GM12878 (cell line): ENCODE measurements at regions not wholly inside any gene's neighbourhood (a gene's known extent, or its start where the extent isn't known, plus 50 kb on each side); places are given as distances from the start of the nearest gene placed in this dataset.

Source experiments
- ATAC-seq: fragments of 200-7000 bp; cut with Tn5 transposase; 3 replicates; pipeline ENCODE4 v1.9.1; 2020; ENCODE audit warnings: mild to moderate bottlenecking, moderate library complexity
- BruUV-seq: library from RNA; stranded (reverse); fragments of 400-500 nt; replicated peaks from 2 replicates; lab custom pipeline; 2021; lab: Mats Ljungman, UMichigan
- CTCF ChIA-PET: fragments of 300-600 bp; sonication (Branson Sonifier 250); formaldehyde crosslinking; extraction: SDS; loops from one replicate; lab custom pipeline; 2021; ENCODE audit warnings: inconsistent platforms; lab: Yijun Ruan, JAX
- POLR2A ChIA-PET: fragments of 350-600 bp; formaldehyde crosslinking; extraction: SDS; loops from one replicate; lab custom pipeline; 2021; ENCODE audit warnings: inconsistent platforms; lab: Charles Lee
- RAD21 ChIA-PET: fragments of 300-600 bp; sonication (Branson Sonifier 250); formaldehyde crosslinking; loops from one replicate; lab custom pipeline; 2023; ENCODE audit warnings: antibody characterized with exemption; ENCODE audit not compliant: unreplicated experiment; lab: Charles Lee
- SMC1A ChIA-PET: fragments of 300-600 bp; sonication (Branson Sonifier 250); formaldehyde crosslinking; loops from one replicate; lab custom pipeline; 2023; ENCODE audit not compliant: unreplicated experiment, uncharacterized antibody; lab: Charles Lee
- DNase-seq: peaks from one replicate; pipeline ENCODE4 v3.0.0-alpha.2; 2011; ENCODE audit warnings: low read depth, low spot score
- FAIRE-seq: peaks from 3 replicates; lab custom pipeline; 2011; peaks lifted over from hg19 to GRCh38; lab: Jason Lieb, UNC
- H2AFZ ChIP-seq: 2 replicates; pipeline ENCODE4 v1.6.0; 2011; ENCODE audit warnings: low read depth, low read length, control low read depth; ENCODE audit not compliant: control insufficient read depth
- H3K27ac ChIP-seq: 2 replicates; pipeline ENCODE4 v1.5.1; 2011; ENCODE audit warnings: control low read depth; ENCODE audit not compliant: control insufficient read depth, insufficient read depth
- H3K27me3 ChIP-seq, 2 experiments: replicated peaks in 1 of 2; 2 replicates each; pipeline versions ENCODE4 v1.6.0 to v1.6.1; 2011; ENCODE audit warnings: low read length in 1 of 2; ENCODE audit not compliant: control insufficient read depth in 2 of 2, insufficient read depth in 2 of 2
- H3K36me3 ChIP-seq, 2 experiments: 2 replicates each; pipeline ENCODE4 v1.5.1; 2011; ENCODE audit warnings: low read length in 1 of 2; ENCODE audit not compliant: control insufficient read depth in 2 of 2, insufficient read depth in 2 of 2
- H3K4me1 ChIP-seq: 2 replicates; pipeline ENCODE4 v1.6.1; 2011; ENCODE audit warnings: mild to moderate bottlenecking, low read length, moderate library complexity, mixed read lengths; ENCODE audit not compliant: control insufficient read depth, insufficient read depth
- H3K4me2 ChIP-seq: 2 replicates; pipeline ENCODE4 v1.6.0; 2011; ENCODE audit warnings: control low read depth; ENCODE audit not compliant: control insufficient read depth, insufficient read depth
- H3K4me3 ChIP-seq: fragments of 200-600 bp; sonication (generic); 2 replicates; pipeline ENCODE4 v1.5.1; 2016
- H3K79me2 ChIP-seq: 2 replicates; pipeline ENCODE4 v1.6.0; 2011; ENCODE audit warnings: low read length; ENCODE audit not compliant: control insufficient read depth, insufficient read depth
- H3K9ac ChIP-seq: 2 replicates; pipeline ENCODE4 v1.8.0; 2011; ENCODE audit warnings: low read length, control low read depth, mixed read lengths; ENCODE audit not compliant: control insufficient read depth, insufficient read depth
- H3K9me3 ChIP-seq: replicated peaks from 3 replicates; pipeline ENCODE4 v1.5.1; 2011; ENCODE audit warnings: mild to moderate bottlenecking, low read length; ENCODE audit not compliant: control insufficient read depth, insufficient read depth
- H4K20me1 ChIP-seq: 2 replicates; pipeline ENCODE4 v1.6.0; 2011; ENCODE audit not compliant: control insufficient read depth, insufficient read depth
- ATF7 ChIP-seq: fragments of 450-650 bp; IDR thresholded peaks from 2 replicates; pipeline ENCODE4 v1.6.1; 2016; ENCODE audit warnings: low read depth, mild to moderate bottlenecking
- BMI1 ChIP-seq: fragments of 450-650 bp; IDR thresholded peaks from 2 replicates; pipeline ENCODE4 v1.6.1; 2016; ENCODE audit warnings: mild to moderate bottlenecking, moderate library complexity, borderline replicate concordance
- CBX3 ChIP-seq: fragments of 200-600 bp; sonication (generic); IDR thresholded peaks from 2 replicates; pipeline ENCODE4 v1.6.1; 2016; ENCODE audit warnings: low read depth, borderline replicate concordance
- CHD4 ChIP-seq: fragments of 200-600 bp; sonication (generic); IDR thresholded peaks from 2 replicates; pipeline ENCODE4 v1.6.1; 2016; ENCODE audit warnings: mild to moderate bottlenecking
- CREM ChIP-seq: IDR thresholded peaks from 2 replicates; pipeline ENCODE4 v1.6.1; 2014; ENCODE audit warnings: antibody characterized with exemption, low read depth
- EP300 ChIP-seq, 2 experiments: fragments of 150-350 bp in 1 of 2; IDR thresholded peaks; 2 replicates each; pipeline ENCODE4 v1.6.1; 2011 to 2012; ENCODE audit warnings: low read depth in 2 of 2, low read length in 2 of 2, borderline replicate concordance in 1 of 2, improper control_type of control experiment in 1 of 2, inconsistent platforms in 1 of 2; ENCODE audit not compliant: control insufficient read depth in 1 of 2
- HDAC2 ChIP-seq: fragments of 200-600 bp; sonication (generic); IDR thresholded peaks from 2 replicates; pipeline ENCODE4 v1.6.1; 2017
- IKZF1 ChIP-seq: fragments of 450-650 bp; conservative IDR thresholded peaks from 2 replicates; pipeline ENCODE4 v1.6.1; 2017; ENCODE audit warnings: antibody characterized with exemption, mild to moderate bottlenecking
- PBX3 ChIP-seq: IDR thresholded peaks from 2 replicates; pipeline ENCODE4 v1.6.1; 2011; ENCODE audit warnings: mild to moderate bottlenecking, low read depth, low read length, moderate library complexity; ENCODE audit not compliant: insufficient replicate concordance
- POU2F2 ChIP-seq: IDR thresholded peaks from 3 replicates; pipeline ENCODE4 v1.6.1; 2011; ENCODE audit warnings: low read depth, mild to moderate bottlenecking, low read length, borderline replicate concordance
- STAT1 ChIP-seq: fragments of 450-650 bp; conservative IDR thresholded peaks from 2 replicates; pipeline ENCODE4 v1.6.1; 2014; ENCODE audit warnings: antibody characterized with exemption, mild to moderate bottlenecking
- ZNF592 ChIP-seq: fragments of 450-650 bp; IDR thresholded peaks from 2 replicates; pipeline ENCODE4 v1.6.1; 2017; ENCODE audit warnings: mild to moderate bottlenecking, moderate library complexity
- WGBS: methylation state at CpG from one replicate; pipeline ENCODE4 v1.1.6; 2016; ENCODE audit warnings: low lambda C conversion rate; ENCODE audit not compliant: insufficient replicate concordance, insufficient coverage; ENCODE audit errors: missing lambda C conversion rate; 5-methylcytosine and 5-hydroxymethylcytosine counted together
- in situ Hi-C: fragments of 300-500 bp; cut with MboI; formaldehyde crosslinking; loops from 9 replicates; pipeline ENCODE4 v1.14.3; 2018; ENCODE audit warnings: mixed read lengths
- intact Hi-C: fragments of 100-400 bp; cut with micrococcal nuclease; formaldehyde crosslinking; loops from one replicate; pipeline ENCODE4 v1.14.2; 2022; ENCODE audit not compliant: unreplicated experiment

DNA sequence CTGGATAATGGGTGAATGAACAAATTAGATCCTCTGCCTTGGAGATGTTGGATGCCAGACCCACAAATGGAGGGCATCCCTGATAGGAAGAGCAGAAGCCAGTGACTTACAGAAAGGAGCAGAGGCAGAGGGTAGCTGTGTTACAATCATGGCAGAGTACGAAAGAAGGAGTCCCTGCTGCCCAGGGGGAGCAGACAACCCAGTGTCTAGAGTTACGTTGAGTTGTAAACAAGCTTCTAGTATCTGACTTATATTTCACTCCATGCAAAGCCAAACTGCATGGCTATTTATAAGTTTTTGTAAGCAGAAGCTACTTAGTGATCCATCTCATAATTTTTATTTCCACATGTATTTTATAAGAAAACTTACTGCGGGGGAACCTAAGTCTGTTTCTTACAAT is 56.2 kb upstream of the A1CF start (continued):
- TF ChIP-seq ZNF592 (no peak), CREM (no peak), POU2F2 (no peak), BMI1 (no peak), ATF7 (no peak), STAT1 (no peak), CHD4 (no peak), CBX3 (no peak)

DNA sequence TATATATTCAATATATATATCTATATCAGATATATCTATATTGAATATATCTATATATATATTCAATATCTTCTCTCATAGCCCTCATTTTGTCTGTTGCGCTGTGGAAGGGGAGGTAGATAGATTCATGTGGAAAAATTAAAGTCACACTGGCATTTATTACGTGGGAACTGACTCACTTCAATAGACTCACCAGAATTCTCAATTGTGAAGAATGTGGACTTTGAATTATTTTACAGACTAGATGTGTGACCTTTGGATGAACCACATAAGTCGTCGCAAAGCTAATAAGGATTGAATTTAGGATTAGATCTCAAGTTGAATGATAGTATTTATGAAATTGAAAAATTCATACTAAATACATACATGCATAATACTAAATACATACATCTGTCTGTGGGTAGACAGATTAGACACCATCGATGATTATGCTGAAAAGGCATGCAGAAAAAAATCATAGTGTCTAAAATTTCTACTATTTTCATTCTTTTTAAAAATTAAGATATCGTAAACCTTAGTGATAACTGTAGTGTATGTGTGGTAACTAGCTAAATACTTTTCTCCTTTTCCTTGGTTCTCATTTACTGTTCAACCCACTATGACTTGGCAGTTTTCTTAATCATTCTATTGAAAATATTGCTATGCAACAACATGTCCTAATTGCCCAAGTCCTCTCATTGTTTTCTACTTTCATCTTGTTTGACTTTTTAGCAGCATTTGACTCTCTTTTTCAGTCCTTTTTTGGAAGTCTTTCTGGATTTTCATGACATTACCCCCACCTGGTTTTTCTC is 61.8 kb upstream of the A1CF start:
- Histone ChIP-seq H3K27me3 (no peaks in the 10 kb centered on the region; a peak in 1 of 4 replicates), H3K4me3 (no peak overlapping the region), H3K9ac (no peak overlapping the region), H3K36me3 (no peaks in the 10 kb centered on the region), H3K4me2 (no peak overlapping the region), H3K9me3 (no peaks in the 10 kb centered on the region), H3K27ac (no peak overlapping the region), H4K20me1 (no peaks in the 10 kb centered on the region), H2AFZ (no peak overlapping the region), H3K4me1 (no peaks in the 10 kb centered on the region), H3K79me2 (no peaks in the 10 kb centered on the region)
- ChIA-PET SMC1A (no interaction called here), RAD21 (no interaction called here), CTCF (interaction anchor here (1.5 kb wide), 1 partner anchor 207 kb away, joined by 3 read pairs; the partner anchor contains the start of gene ASAH2B), POLR2A (no interaction called here)
- no peak for ATAC-seq
- intact Hi-C loops (no loop called here), in situ Hi-C loops (no loop called here)
- no peak for FAIRE-seq
- BruUV-seq = no TSS peak
- DNase-seq = no peak
- TF ChIP-seq HDAC2 (no peak), CHD4 (no peak), PBX3 (no peak), IKZF1 (no peak), EP300 (IDR thresholded peaks at IDR 0.05; ENCODE audit: borderline replicate concordance in 1 of 2, control insufficient read depth in 1 of 2, low read depth in 2 of 2, low read length in 2 of 2) (no peak)
- 63% methylated on average over 6 of the region's 6 CpGs for WGBS
